Peyer's patch (tissue), 4 donors: ENCODE measurements at regions not wholly inside any gene's neighbourhood (a gene's known extent, or its start where the extent isn't known, plus 50 kb on each side); places are given as distances from the start of the nearest gene placed in this dataset.

ENCODE experiments used
- POLR2A ChIP-seq, 2 donors: fragments of 450-650 bp; IDR thresholded peaks; one replicate each; pipeline ENCODE4 v1.5.1; 2017; ENCODE audit warnings: antibody characterized with exemption in 2 of 2, mild to moderate bottlenecking in 2 of 2, moderate library complexity in 2 of 2
- TF ChIP-seq, protein P1 (sequence below), 6 experiments: fragments of 450-650 bp in 4 of 6; fragments of 200-600 bp in 2 of 6; sonication (generic) in 1 of 6; IDR thresholded peaks; one replicate each; pipeline ENCODE4 v1.5.1; 2017 to 2019; ENCODE audit warnings: antibody characterized with exemption in 6 of 6, mild to moderate bottlenecking in 3 of 6, moderate library complexity in 1 of 6

DNA sequence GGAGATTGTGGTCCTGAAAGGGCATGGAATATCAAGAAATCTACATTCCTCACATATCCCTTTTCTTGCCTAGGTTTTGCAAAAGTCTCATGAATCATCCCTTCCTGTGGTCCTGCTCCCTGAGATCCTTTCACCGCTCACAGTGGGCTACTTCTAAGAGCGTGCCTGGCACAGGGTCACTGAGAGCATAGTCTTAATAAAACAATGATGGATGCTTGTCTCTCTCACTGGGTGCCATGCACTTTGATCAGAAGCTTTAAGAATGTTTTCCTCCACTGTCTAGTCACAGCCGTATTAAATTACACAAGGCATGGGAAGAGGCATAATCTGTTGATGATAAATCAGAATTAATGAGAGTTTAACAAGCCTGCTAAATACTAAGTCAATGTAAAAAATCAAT, 269.7 kb upstream of the ATP10A start:
- TF ChIP-seq POLR2A (IDR thresholded peaks at IDR 0.05), result no peak
- TF ChIP-seq, protein P1, sequence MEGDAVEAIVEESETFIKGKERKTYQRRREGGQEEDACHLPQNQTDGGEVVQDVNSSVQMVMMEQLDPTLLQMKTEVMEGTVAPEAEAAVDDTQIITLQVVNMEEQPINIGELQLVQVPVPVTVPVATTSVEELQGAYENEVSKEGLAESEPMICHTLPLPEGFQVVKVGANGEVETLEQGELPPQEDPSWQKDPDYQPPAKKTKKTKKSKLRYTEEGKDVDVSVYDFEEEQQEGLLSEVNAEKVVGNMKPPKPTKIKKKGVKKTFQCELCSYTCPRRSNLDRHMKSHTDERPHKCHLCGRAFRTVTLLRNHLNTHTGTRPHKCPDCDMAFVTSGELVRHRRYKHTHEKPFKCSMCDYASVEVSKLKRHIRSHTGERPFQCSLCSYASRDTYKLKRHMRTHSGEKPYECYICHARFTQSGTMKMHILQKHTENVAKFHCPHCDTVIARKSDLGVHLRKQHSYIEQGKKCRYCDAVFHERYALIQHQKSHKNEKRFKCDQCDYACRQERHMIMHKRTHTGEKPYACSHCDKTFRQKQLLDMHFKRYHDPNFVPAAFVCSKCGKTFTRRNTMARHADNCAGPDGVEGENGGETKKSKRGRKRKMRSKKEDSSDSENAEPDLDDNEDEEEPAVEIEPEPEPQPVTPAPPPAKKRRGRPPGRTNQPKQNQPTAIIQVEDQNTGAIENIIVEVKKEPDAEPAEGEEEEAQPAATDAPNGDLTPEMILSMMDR (IDR thresholded peaks at IDR 0.05), result no peak
